GM21447 (cell line): ENCODE measurements at regions not wholly inside any gene's neighbourhood (a gene's known extent, or its start where the extent isn't known, plus 50 kb on each side); places are given as distances from the start of the nearest gene placed in this dataset.
"Not testable (repeated sequence)": the region's sequence is repeated elsewhere in the genome, so short reads cannot be mapped to it uniquely, and the experiment has no call there.

Source experiments
- ATAC-seq: cut with Tn5 transposase; IDR thresholded peaks from one replicate; pipeline ENCODE4 v1.9.1; 2021; ENCODE audit not compliant: unreplicated experiment

DNA sequence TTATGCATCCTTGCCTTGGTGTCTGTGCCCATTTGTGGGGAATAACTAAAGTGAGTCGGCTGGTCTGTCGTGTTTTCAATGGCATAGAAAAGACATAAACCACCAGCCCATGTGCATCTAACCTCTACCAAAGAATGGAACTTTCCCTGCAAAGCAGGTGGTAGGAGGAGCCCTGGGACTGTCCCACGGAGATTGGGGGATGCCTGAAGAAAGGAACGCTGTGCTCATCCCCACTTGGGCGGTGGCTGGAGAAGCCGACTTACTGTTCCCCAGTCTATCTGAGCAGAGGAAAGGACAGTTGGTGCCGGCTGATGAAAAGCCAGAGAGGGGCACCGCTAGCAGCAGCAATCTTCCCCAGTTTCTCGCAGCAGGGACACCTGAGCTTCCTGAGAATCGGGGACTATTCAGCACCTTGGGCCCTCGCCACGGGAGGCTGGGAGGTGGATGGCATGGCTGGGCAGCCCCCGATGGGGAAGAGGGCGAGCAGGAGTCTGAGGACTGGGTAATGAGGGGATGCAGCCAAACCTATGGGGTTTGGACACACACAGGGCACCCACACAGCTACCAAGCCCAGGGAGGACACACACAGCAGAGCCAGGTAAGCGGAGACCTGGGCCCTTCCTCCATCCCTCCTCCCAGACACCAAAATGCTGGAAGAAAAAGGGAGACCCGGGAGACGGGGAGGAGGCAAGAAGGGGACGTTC is 53.7 kb upstream of the AGAP1 start:
- ATAC-seq, result no peak

DNA sequence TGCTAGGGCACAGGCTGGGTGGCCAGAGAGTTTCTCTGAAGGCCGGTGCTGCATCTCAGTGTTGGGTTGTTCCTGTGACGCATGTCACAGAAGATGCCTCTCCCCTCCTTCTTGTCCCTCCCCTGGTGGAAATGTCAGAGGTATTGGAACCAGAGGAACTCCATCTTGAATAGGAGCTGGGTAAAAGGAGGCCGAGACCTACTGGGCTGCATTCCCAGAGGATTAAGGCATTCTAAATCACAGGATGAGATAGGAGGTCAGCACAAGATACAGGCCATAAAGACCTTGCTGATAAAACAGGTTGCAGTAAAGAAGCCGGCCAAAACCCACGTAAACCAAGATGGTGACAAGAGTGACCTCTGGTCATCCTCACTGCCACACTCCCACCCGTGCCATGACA is 50.3 kb upstream of the AGAP1 start:
- not testable (repeated sequence) for ATAC-seq
